HG03097 (cell line): ENCODE measurements at regions not wholly inside any gene's neighbourhood (a gene's known extent, or its start where the extent isn't known, plus 50 kb on each side); places are given as distances from the start of the nearest gene placed in this dataset.
"Not testable (repeated sequence)": the region's sequence is repeated elsewhere in the genome, so short reads cannot be mapped to it uniquely, and the experiment has no call there.

Source experiments
- ATAC-seq: cut with Tn5 transposase; IDR thresholded peaks from one replicate; pipeline ENCODE4 v1.9.1; 2021; ENCODE audit not compliant: unreplicated experiment, low FRiP score

DNA sequence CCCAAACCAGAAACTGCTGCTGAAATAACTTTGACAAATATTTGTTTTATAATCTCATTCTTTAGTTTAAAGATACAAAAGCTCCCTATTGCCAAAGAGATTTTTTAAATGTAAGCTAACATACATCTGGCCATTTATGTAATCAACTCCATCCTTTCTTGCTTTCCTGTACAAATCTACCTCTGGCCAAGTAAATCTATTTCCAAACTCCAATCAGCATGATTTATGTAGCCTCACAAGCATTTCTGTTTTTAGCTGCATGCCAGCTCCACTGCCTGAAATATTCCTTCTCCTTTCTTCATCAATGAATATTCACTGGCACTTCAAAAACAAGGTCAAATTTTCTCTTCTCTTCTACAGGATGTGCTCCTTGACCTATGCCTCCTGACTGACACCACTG is 80.0 kb downstream of the SHOX2 start:
- no peak for ATAC-seq

- ATAC-seq, result not testable (repeated sequence)
These were observed 86.3 kb downstream of the SHOX2 start for GRCh38 chr3:158019897-158020296.

DNA sequence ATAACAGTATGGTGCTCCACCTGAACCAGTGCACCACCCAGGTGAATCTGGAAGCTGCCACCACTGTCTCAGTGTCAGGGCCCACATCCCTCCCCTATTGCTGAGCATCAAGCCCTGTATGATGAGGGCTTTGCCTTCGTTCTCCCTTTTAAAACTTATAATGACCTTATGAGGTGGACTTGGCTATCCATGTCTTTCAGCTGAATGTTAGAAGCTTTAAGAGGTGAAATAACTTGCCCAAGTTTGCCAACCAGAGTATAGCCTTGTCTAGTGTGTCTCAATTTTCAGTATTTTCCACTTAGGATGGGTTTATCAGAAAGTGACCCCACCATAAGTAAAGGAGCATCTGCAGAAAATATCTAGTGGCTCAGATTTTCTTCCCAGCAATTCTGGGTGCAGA is 87.8 kb downstream of the SHOX2 start:
- no peak for ATAC-seq

GRCh38 chr3:158012901-158013300 is 93.3 kb downstream of the SHOX2 start:
- no peak for ATAC-seq

DNA sequence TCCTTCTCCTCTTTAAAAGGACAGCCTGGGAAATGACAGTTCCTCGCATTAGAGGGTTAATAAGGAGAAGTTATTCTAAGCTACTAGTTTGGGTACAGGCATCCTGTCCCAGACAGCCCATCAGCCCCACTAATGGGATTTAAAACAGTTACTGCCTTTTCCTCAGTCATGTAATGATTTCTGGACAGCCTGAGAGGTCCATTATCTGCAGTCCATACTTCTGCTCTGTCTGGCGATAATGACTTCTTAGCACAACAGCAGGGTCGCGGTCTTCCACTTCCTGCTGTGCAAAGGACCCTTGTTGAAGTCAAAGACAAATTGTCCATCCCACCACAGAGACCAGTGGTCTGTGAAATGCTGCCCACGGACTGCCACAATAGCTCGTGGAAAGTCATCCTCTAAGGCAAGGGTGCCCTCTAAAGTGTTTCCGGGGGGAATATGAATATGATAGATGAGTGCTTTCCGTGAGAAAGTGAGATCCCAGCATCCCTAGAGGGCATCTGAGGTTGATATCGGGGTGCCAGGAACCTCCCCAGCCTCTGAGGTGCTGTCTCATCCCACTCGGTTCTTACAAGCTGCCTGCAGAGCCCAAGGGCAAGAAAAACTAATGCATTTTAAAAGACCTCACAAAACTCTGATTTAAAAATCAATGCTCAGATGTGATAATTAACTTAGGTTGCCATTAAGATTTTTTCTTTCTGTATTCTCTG is 100.7 kb downstream of the SHOX2 start:
- ATAC-seq, result no peak

DNA sequence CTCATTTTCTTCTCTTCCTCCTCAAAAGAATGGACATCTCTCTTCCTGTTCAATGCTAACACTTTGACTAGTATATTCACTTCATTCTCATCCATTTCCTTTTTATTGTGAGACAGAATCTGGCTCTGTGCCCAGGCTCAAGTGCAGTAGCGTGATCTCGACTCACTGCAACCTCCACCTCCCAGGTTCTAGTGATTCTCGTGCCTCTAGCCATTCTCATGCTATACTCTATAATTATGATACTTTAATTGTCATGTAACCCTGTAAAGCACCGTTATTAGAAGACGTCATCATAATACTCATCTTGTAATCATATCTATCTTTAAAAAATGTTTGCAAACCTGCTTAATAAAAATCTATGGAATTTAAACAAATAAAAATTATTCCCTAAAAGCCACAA is 107.0 kb downstream of the SHOX2 start:
- no peak for ATAC-seq

GRCh38 chr3:157982359-157982758 is 123.9 kb downstream of the SHOX2 start:
- no peak for ATAC-seq

- no peak for ATAC-seq
These were observed 124.4 kb downstream of the SHOX2 start for GRCh38 chr3:157981819-157982218.

- no peak for ATAC-seq
These were observed 127.2 kb downstream of the SHOX2 start for GRCh38 chr3:157979022-157979421.

DNA sequence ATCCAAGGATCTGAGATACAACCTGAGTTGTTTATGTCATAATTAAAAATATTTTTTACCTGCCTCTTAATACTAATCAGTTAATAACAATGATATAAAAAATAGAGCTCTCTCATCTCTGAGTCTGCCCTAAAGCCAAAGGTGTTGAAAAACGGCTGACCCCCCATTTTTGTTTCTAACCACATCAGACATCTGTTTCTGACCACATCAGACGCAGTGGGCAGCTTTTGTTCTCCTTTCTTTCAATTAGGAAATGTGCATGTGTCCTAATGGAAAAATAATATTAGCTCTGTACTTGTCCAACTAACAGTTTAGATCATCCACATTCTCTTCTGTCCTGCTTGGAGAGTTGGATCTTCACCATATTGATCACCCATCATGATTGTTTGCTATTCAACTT is 144.6 kb downstream of the SHOX2 start:
- ATAC-seq, result no peak

DNA sequence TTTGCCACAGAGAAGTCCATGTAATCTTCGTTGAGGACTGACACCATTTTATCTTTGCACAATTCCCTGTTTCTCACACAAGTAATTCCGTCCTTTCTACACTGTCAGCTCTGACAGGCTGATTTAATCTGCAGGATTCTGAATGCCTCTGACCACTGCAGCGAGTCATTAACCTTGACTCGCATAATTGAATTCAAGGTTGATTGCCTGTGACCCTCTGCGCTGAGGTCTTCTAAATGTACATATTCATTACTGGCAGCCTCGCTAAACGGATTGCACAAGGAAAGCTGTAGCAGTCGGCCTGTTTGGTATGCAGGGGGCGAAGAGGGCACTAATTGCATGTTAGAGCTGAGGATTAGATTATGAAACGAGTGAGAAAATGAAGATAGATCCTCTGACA is 147.8 kb downstream of the SHOX2 start:
- no peak for ATAC-seq

DNA sequence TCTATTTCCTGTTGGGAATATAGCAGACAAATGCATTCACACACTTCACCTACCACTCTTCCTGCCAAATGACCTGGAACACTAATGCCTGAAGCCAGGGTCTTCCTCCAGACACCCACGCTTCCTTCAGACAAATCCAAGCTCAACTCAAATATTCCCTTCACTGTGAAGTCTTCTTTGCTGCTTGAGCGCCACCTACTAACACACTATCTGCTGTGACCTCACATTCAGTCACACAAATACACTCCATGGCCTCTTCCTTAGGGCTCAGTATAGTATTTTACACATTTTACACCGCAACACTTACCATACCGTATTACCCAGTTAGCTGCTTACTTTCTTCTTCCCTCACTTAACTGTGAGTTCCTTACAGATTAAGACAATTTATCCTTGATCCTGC is 149.4 kb downstream of the SHOX2 start:
- no peak for ATAC-seq

DNA sequence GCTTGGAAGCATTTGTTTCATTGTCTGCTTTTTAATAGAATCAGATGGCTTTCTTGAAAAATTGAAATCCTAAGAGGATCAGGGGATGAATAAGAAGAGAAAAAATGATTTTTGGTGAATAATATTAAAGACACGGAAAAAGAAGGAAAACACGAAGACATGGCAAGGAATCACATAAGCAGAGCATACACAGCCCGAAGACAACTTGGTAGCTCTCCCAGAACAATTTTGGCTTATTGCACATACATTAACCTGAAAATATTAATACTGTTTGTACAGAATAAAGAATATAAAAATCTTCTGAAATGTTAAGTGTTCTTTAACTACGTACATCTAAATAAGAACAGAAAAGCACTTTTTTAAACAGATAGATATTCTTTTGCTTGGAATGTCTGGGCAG is 150.0 kb downstream of the SHOX2 start:
- no peak for ATAC-seq

DNA sequence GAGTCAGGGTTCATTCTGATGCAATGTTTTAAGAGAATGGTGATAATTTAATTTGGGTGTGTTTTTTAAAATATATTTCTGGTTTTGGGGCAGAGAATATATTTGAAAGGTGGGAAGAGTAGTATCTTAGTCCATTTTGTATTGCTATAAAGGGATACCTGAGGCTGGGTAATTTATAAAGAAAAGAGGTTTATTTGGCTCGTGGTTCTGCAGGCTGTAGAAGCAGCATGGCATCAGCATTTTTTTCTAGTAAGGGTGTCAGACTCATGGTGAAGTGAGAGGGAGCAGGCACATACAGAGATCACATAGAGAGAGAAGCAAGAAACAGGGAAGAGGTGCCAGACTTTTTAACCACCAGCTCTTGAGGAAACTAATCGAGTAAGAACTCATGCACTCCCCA is 152.7 kb downstream of the SHOX2 start:
- no peak for ATAC-seq

- ATAC-seq, result no peak
These were observed 157.4 kb downstream of the SHOX2 start for GRCh38 chr3:157948605-157949383.

GRCh38 chr3:157939166-157939565 is 167.1 kb downstream of the SHOX2 start:
- ATAC-seq, result no peak

DNA sequence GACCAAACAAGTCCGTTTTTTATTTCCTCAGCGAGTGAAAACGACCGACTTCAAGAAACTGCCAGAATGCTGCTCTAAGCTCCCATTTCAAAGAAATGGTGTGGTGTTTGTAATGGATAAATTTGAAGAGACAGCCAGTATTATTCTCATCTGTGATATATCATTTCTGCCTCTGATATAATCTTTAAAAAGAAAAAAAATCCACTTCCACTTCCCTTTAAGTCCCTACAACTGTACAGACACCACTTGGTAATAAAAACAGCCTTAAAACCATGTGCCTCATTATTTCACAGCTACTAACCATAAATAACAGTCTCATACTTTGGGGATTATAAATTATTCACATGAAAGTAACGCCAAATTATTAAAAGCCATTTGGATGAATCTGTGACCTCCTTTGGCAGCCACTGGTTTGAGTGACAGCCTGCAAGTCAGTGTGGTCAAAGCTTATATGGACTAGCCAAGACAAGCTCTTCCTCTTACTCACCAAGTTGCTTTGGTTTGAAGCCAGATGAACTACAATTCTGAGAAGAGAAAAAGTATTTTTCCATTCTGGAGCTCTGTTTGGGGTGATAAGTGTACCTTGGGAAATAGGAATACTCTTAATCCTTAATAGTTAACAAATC is 168.0 kb downstream of the SHOX2 start:
- no peak for ATAC-seq

DNA sequence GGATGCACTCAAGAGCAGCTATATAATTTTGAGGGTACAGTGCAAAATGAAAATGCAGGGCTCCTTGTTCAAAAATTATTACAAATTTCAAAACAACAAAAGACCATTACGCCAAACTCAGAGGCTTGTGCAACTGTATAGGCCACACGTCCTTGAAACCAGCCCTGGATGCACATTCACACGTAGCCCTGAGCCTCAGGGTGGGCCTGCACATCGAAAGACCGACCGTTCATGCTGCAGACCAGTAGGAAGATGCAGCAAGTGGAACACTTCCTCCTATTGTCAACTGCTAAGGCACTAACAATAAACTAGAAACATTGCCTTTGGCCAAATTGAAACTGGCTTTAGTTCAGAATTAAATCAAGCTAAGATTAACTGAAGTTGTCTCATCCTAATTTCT is 174.7 kb downstream of the SHOX2 start:
- ATAC-seq, result no peak

DNA sequence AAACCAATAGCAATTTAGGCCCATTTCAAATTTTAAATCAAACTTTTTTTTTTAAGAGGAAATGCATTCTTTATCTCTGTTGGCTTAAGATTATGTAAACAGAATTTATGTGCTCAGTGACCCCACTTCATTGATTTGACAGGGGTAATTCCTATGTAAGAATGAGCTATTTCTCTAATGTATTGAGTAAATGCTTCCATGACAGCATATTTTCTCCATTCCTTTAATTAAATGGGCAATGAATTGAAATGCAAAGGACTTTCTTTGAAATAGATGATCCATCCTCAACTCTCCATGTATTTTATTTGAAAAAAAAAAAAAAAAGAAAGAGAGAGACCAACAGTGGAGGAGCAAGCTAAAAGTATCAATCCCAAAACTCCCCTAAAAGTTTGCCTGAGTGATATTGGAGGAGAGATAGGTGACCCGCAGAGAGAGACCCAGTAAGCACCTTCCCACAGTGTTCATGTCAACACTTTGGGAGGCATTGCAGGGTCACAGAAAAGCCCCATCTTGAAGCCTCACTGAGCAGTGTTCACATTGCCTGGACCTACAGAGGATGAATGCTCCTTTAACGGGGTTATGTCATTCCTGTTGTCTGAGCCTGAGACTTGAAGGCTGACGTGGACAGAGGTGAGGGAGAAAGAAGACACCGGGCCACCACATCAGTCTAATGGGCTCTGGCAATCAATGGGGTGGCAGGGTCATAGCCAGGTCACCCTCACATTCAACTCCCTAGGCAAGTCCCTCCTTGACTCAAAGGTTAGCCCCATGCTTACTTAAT is 176.0 kb downstream of the SHOX2 start:
- no peak for ATAC-seq

DNA sequence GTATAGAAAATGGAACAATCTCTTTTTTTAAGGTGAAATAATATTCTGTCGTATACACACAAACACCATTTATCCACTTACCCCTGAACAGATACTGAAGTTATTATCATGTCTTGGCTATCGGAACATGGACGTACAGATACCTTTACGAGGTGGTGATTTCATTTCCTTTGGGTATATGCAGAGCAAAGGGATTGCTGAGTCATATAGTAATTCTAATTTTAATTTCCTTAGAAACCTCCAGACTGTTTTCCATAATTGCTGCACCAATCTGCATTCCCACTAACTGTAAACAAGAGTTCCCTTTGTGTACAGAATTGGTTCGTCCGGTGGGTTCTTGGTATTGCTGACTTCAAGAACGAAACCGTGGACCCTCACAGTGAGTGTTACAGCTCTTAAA is 179.4 kb downstream of the SHOX2 start:
- ATAC-seq, result no peak

GRCh38 chr3:157922614-157923013 is 183.6 kb downstream of the SHOX2 start:
- ATAC-seq, result no peak
